BJ (cell line): ENCODE measurements at regions not wholly inside any gene's neighbourhood (a gene's known extent, or its start where the extent isn't known, plus 50 kb on each side); places are given as distances from the start of the nearest gene placed in this dataset.
"Not testable (repeated sequence)": the region's sequence is repeated elsewhere in the genome, so short reads cannot be mapped to it uniquely, and the experiment has no call there.

Experiments used
- CTCF ChIA-PET: fragments of 350-600 bp; formaldehyde crosslinking; extraction: SDS; loops from one replicate; lab custom pipeline; 2021; ENCODE audit warnings: antibody characterized with exemption, inconsistent platforms; lab: Yijun Ruan, JAX
- POLR2A ChIA-PET: fragments of 300-600 bp; sonication (Branson Sonifier 250); formaldehyde crosslinking; extraction: SDS; loops from one replicate; lab custom pipeline; 2021; ENCODE audit warnings: antibody characterized with exemption; lab: Charles Lee
- DNase-seq: peaks from one replicate; pipeline ENCODE4 v3.0.0-alpha.2; 2011; ENCODE audit warnings: low read depth
- H3K27me3 ChIP-seq: 2 replicates; pipeline ENCODE4 v1.6.0; 2011; ENCODE audit warnings: low read length; ENCODE audit not compliant: control insufficient read depth, insufficient read depth
- H3K36me3 ChIP-seq: 2 replicates; pipeline ENCODE4 v1.5.1; 2011; ENCODE audit warnings: low read length; ENCODE audit not compliant: control insufficient read depth, insufficient read depth
- H3K4me3 ChIP-seq: 2 replicates; pipeline ENCODE4 v1.5.1; 2011; ENCODE audit warnings: low read depth, mild to moderate bottlenecking, control low read depth, low read length
- CTCF ChIP-seq: IDR thresholded peaks from 2 replicates; pipeline ENCODE4 v1.5.1; 2011; ENCODE audit warnings: low read depth, mild to moderate bottlenecking, control low read depth, inconsistent platforms, low read length, moderate library complexity; ENCODE audit not compliant: insufficient read depth

DNA sequence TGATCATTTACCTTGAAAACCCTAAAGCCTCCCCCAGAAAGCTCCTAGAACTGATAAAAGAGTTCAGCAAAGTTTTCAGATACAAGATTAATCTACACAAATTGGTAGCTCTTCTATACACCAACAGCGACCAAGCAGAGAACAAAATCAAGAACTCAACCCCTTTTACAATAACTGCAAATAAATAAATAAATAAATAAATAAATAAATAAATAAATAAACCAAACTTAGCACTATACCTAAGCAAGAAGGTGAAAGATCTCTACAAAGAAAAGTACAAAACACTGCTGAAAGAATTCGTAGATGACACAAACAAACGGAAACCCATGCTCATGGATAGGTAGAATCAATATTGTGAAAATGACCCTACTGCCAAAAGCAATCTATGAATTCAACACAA is 182.0 kb upstream of the RND3 start:
- DNase-seq: no peak
- TF ChIP-seq CTCF: no peak
- Histone ChIP-seq H3K36me3 (no peaks in the 10 kb centered on the region), H3K4me3 (no peak overlapping the region), H3K27me3 (no peaks in the 10 kb centered on the region)
- CTCF ChIA-PET: no interaction called here
- POLR2A ChIA-PET: no interaction called here

- DNase-seq, CTCF ChIA-PET, H3K4me3 ChIP-seq, H3K36me3 ChIP-seq, H3K27me3 ChIP-seq, POLR2A ChIA-PET: not testable (repeated sequence)
Observed at GRCh38 chr2:150667039-150667438, 179.6 kb upstream of the RND3 start.

GRCh38 chr2:150663143-150663542 is 175.7 kb upstream of the RND3 start:
- DNase-seq: peak; percentile 77
- TF ChIP-seq CTCF: no peak
- Histone ChIP-seq H3K36me3 (no peaks in the 10 kb centered on the region), H3K4me3 (no peak overlapping the region), H3K27me3 (no peaks in the 10 kb centered on the region)
- POLR2A ChIA-PET: interaction anchor here (0.7 kb wide), 1 partner anchor 26 kb away, joined by 5 read pairs; no protein-coding TSS in a partner anchor
- CTCF ChIA-PET: no interaction called here

DNA sequence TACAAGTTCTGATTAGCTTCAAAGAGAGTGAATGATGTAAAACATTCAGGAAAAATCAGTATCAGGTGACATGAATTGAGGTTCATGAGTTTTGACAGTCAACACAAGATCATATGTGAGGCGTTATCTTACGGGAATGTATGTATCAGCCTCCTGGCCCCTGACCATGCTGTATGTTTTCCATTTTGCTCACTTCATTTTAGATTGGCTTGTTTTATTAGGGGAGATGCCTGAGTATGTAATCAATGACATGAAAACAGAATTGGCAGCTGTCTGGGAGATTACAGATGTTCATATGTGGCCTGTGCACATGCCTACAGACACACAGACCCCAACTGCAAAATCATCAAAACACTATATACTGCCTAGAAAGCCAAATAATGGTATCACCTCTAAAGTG is 168.5 kb upstream of the RND3 start:
- no peaks in the 10 kb centered on the region for H3K36me3 ChIP-seq
- ChIA-PET POLR2A (no interaction called here), CTCF (interaction anchor here (2.0 kb wide), 1 partner anchor 12 kb away, joined by 4 read pairs; no protein-coding TSS in a partner anchor)
- no peak for DNase-seq
- TF ChIP-seq CTCF: no peak
- H3K4me3 ChIP-seq: no peak overlapping the region
- no peaks in the 10 kb centered on the region for H3K27me3 ChIP-seq

DNA sequence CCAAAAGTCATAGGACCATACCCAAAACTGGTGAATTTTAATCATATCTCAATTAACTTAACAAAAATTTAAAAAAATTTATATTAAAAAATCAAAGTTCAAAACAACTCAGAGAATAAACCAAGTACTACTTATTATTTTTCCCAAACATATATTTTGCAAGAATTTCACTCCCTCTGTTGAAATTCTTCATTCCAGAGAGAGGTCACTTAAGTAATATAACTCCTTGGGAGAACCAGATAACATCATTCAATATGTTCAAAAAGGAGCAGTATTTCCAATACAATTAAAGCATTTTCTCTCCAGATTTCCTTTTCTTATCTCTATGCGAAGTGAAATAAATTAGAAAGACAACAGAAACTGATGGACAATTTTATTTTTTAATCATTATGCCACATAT is 165.9 kb upstream of the RND3 start:
- no peak for DNase-seq
- POLR2A ChIA-PET: no interaction called here
- no peaks in the 10 kb centered on the region for H3K36me3 ChIP-seq
- no peaks in the 10 kb centered on the region for H3K27me3 ChIP-seq
- H3K4me3 ChIP-seq: no peak overlapping the region
- no peak for TF ChIP-seq CTCF
- CTCF ChIA-PET: no interaction called here

DNA sequence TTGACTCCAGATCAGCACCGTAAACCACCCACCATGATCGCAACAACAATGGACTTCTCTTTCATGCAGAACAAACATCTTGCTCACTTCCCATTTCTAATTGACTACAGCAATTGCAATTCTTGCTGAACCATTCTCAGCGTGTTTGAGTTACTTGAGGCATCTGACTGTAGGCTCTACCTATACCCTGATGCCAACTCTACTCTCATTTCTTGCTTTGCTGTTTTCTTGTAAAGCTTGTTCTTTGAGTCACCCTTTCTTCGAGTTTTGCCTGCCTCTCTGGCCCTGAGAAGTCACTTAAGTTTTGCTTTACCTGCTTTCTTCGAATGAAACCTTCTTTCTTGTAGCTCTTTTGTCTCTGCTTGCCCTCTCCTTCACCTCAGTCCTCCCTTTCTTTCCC is 160.5 kb upstream of the RND3 start:
- no peak for TF ChIP-seq CTCF
- POLR2A ChIA-PET: no interaction called here
- CTCF ChIA-PET: no interaction called here
- no peak for DNase-seq
- Histone ChIP-seq H3K4me3 (no peak overlapping the region), H3K27me3 (no peaks in the 10 kb centered on the region), H3K36me3 (no peaks in the 10 kb centered on the region)
